CD4-positive, alpha-beta T cell treated with Interleukin-4 for 1 hour (primary cell): ENCODE measurements at regions not wholly inside any gene's neighbourhood (a gene's known extent, or its start where the extent isn't known, plus 50 kb on each side); places are given as distances from the start of the nearest gene placed in this dataset.
"Not testable (repeated sequence)": the region's sequence is repeated elsewhere in the genome, so short reads cannot be mapped to it uniquely, and the experiment has no call there.

Experiments
- DNase-seq, 2 donors: peaks; one replicate each; pipeline ENCODE4 v3.0.0-alpha.2; 2020 to 2022

DNA sequence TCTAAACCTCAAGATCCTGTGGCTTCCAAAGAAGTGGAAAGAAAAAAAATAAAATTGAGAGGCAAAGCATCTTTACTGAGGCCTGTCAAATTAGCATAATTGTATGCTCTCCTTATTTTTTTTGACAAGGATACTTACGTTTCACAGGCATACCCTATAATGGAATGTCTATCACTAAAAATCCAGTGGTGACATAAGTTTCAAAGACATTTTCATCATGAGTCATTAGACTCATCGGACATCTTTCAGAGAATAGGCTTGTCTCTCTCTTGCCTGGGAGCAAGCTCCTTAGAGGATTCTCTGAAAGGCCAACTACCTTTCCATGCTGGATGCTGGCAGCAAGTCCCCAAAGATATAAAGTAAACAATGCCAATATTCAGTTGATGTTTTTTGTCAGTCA lies 380.7 kb upstream of the STEAP1 start:
- DNase-seq: no peak

DNA sequence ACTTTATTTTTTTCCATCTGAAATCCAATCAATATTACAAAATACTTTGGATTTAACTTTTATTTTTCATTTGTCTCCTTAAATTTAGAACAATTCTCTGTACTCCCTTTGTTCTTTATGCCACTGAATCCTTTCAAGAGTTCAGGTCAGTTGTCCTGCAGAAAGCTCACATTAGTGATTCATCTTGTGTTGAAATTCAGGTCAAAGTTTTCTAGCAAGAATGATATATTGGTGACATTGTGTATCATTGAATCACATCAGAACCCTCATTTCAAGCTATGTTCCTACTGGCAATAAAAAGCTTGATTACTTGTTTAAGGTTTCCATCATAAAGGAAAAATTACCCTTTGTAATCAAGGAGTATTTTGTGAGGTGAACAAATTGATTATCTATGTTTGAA lies 378.8 kb upstream of the STEAP1 start:
- DNase-seq: no peak

DNA sequence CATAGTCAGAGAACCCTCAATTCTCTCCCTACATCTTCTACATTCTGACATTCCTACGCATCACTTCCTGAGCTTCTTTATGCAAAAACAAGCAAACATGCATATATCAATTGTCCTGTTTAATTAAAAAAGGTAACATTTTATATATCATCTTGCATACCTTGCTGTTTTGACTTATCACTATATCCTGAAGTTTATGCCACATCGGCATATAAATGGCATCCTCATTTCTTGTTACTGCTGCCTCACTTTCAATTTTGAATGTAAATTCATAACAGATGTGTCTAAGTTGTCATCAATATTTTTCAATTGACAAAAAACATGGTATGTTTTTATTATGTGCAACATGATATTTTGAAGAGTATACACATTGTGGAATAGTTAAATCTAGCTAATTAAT lies 377.3 kb upstream of the STEAP1 start:
- DNase-seq: no peak

DNA sequence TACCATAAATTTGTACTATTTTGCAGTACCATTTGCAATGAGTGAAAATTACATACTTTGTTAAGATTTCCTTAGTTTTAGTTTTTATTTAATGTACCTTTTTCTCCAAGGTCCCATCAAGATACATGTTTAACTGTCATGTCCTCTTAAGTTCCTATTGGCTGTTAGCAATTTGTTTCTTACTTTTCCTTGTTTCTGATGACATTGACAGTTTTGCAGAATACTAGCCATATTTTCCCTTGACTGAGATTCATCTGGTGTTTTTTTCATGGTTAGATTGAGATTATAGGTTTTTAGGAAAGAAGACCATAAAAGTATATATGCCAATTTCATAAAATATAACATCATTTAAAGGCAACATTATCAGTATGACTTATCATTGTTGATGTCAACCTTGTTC lies 376.8 kb upstream of the STEAP1 start:
- no peak for DNase-seq

DNA sequence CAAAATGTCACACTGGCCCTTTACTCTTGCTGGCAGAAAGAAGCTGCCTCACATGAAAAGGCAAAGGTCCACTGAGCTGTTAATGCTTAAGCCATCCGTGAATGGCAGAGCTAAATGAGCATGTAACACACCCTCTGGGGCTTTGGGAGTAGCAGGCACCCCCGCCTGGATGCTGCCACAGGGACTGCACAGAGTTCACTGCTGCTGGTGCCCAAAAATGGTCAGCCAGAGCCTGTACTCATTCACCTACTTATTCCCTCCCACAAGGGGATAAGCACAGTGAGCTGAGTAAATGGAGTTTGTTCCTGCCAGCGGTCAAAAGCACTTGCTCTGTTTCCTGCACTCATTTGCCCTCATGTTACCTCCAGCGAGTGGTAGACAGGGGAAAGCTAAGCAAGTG lies 374.0 kb upstream of the STEAP1 start:
- DNase-seq: no peak

DNA sequence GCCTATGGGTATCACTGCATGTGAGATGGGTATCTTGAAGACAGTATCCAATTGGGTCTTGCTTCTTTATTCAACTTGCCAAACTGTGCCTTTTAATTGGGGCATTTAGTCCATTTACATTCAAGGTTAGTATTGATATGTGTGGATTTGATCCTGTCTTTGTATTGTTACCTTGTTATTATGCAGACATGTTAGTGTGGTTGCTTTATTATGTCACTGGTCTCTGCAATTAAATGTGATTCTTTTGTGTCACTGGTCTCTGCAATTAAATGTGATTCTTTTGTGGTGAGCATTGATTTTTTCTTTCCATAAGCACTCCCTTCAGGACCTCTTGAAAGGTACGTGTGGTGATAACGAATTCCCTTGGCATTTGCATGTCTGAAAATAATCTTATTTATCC lies 357.8 kb upstream of the STEAP1 start:
- DNase-seq: no peak

DNA sequence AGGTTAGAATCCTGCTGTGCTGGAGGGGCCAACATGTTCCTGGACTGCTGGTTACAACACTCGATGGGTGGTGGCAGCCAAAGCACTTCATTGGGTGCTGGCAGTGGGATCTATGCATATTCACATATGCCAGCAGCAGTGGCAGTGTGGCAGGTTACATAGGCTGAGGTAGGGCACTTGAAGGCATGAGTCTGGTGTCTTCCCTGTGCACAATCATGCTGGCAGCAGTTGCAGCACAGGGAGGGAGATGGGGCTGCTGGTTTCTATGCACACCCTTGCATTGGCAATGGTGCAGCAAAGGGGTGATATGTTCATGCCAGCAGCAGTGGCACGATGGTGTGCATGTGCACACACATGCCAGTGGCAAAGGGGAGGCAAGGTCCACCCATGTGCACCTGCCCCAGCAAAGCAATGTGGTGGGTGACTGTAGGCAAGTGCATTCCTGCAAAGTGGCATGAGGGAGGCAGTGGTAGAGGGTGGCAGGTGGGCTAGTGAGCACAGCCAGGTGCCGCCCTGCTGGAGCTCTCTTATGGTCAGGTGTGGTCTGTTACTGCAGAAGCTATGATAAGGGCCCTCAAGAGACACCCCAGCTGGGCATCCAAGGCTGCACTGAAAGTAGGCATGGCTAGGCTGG lies 356.2 kb upstream of the STEAP1 start:
- no peak for DNase-seq

DNA sequence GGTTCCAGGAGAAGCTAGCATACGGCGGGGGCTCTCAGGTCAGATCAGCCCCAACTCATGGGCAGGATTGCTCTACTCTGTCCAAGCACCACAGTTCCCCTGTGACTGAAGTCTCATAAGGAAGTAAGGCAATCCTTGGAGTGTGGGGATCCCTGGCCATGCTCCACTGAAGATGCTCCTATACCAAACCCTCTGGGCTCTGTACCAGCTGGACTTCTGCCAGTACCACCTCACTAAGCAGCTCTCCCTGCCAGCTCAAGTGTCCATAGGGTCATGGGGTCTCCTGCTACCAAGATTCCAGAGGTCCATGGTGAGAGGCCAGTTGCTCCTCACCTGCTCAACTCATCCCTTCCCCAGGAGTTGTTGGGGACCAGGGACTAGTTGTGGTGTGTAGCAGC lies 355.7 kb upstream of the STEAP1 start:
- no peak for DNase-seq

DNA sequence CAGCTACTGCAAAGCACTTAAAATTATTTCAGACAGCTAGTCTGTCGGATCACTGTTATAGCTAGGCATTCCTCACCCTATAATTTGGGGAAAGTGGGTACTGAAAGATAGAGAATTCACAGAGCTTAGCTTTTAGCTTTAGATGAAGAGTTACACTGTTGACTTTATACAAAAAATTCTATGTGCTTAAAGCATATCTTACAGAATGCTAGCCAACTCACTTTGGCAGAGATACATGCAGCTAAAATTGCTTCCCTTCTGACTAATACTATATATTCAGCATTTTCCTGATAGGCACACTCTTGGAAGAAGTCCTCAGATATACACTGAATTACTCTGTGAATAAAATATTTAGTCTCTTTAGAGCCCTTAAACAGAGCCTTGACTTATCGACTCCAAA lies 353.5 kb upstream of the STEAP1 start:
- no peak for DNase-seq

DNA sequence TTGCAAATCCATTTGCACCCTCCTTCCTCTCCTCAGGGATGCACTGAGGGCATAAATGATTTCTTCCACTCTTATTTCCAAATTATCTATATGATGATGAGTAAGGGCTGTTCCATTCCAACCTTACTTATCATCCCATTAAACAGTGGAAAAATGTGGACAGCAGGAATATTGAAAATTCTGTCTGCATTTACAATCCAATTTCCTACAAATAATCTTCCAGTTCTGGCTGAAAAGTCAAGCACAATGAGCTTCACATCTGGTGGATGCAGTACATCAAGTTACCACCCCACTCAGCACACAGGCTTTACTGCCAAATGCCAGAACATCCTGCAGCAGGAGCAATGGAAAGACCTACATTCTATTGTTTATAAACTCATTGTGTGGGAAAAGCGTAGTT lies 345.0 kb upstream of the STEAP1 start:
- no peak for DNase-seq

DNA sequence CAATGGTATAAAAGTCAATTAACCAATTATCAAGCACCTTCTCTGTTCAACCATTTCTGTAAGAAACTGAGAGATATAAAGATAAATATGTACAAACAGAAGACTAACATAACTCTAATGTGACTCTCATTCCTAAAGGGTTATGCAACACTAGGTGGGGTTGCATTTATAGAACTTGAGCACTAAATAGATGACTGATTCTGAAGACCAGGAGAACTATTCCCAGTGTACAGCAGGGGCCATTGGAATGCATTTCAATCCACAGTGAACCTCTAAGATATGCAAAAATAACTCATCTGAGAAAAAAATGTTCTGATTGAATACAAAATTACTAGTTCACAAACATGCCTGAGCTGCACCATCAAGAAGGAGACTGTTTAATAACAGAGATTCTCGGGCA lies 341.2 kb upstream of the STEAP1 start:
- no peak for DNase-seq

DNA sequence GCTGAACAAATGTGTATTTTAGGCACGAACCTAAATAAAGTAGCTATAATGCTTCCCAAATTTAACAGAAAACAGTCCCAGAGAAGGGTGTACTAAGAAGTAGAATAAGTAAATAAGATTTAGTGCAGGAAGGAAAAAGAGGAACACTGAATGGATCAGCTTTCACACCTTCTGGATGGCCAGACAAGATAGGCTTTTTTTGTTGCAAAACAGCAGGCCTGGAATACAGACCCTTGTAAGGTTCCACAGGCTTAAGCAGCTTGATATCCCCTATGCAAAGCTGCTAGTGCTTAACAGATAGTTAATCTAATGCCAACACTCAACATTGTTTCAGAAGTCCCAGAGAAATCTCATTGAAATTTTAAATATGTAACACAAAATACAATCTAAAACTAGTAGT lies 328.1 kb upstream of the STEAP1 start:
- DNase-seq: no peak

DNA sequence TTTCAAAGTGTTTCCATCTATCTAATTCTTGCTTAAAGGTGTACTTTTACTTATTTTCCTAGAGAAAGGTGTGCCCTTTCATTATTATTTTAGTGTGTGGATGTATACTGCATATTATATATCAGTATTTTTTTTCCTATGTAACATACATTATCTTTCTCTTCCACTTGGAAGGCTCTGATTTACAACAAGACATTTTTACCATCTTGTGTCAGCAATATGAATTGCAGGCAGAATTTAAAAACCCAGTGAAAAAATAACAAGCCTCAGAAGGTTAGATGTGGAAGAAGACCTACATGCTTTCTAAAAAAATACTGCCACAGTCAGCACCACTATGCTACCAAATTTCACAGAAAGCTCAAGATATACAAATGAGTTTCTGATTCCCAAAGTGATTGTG lies 327.7 kb upstream of the STEAP1 start:
- DNase-seq: no peak

DNA sequence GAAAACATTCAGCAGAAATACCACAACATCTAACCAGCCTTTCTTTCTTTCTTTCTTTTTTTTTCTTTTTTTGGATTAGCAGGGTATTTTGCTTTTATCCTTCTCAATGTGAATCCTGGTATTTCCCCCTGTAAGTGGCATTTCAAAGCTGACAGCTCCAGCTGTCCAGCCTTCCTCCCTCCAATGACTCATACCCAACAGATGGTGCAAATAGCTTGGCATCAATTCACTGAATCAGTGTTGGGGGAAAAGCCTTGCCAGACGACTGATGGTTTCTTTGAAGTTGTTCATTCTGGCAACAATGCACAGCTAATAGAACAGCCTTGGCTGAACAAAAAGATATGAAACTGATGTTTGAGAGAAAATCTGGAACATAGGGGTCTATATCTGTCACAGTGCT lies 316.8 kb upstream of the STEAP1 start:
- DNase-seq: no peak

DNA sequence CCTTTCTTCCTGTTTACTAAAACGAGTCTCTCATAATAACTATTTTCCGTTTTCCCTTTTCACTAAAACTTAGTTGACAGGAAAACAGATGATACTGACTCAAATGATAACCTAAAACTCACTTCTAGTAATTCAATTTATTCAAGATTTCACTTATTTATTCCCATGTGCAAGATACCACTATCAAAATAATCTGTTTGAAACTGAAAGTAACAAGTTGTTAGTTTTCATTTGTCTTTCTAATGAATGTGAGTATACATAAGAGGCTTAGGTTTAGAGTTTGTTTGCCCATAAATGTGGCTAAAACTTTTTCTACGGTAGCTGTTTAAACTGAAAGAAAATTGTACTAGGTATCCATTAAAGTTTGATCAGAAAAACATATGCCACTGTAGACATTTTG lies 314.9 kb upstream of the STEAP1 start:
- no peak for DNase-seq

DNA sequence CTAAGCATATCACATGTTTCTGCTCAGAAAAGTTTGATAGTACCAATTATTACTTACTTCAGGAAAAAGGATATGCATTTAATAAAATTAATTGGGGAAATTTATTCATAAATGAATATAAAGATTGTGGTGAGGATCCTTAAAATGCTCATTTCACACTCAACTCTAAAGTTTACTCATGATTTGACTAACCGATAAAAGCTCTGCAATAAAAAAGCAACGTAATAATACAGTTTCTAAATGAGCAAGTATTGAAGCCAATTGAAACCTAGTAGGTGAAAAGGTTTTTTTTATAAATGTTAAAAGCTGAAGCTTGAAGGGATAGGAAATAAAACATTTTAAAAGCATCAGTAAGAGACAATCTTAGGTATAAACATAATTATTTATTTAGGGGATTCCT lies 308.3 kb upstream of the STEAP1 start:
- no peak for DNase-seq

DNA sequence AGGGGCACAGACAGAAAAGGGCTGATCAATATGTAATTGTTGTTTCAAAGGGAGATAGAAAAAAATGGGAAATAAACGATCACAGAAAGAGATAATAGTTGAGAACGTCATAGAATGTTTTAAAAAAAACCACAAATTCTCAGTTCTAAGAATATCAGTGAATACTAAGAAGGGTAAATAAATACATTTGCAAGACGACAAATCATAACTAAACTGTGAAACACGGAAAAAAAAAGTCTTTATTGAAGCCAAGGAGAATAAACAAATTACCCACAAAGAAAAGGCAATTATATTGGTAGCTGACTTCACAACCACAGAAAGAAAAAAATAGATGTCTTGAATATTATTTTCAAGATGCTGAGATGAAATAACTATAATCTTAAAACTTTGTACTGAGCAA lies 305.2 kb upstream of the STEAP1 start:
- DNase-seq: no peak

DNA sequence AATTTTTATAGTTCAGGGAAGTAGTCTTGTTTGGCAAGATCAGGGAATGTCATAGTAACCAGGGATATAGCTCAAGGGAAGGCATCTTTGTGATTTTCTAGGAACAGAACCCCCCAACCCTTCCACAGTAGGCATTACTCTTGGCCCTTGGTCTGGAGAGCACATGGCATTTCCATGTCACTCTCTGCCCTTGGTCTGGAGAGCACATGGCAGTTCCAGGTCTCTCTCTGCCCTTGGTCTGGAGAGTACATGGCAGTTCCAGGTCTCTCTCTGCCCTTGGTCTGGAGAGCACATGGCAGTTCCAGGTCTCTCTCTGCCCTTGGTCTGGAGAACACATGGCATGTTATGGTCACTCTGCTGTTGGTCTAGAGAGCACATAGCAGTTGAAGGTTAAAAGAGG lies 297.2 kb upstream of the STEAP1 start:
- DNase-seq: not testable (repeated sequence)

DNA sequence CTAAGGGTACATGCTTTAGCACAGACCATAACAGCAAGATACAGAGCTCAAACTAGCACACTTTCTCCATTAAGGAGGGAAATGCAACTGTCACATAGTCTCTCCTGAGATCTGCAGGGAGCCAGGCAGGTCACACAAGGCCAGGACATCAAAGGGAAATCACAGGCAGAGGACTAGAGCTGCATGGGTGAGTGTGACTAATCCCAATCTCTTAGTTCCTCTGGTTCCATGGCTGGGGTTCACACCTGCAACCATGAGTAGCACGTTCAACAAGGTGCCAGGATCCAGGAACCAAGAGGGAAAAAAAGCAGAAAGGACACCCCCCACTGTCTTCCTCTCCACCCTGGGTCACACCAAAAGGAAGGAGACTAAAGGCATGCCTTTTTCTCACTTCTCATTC lies 296.5 kb upstream of the STEAP1 start:
- DNase-seq: no peak

DNA sequence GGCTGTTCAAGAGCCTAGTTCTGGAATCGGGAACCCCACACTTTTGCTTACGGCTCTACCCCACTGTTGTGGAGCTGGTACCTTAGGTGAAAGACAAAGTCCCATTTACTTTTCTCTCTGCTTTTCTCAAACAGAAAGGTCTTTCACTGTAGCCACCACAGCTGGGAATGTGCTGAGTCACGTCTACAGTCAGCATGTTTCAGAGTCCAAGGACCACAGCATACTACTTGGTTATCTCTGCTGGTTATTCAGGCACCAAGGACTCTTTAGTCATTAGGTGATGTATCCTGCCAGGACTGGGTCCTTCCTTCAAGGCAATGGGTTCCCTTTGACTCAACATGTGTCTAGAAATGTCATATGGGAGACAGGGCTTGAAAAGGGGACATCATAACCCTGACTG lies 266.8 kb upstream of the STEAP1 start:
- no peak for DNase-seq

DNA sequence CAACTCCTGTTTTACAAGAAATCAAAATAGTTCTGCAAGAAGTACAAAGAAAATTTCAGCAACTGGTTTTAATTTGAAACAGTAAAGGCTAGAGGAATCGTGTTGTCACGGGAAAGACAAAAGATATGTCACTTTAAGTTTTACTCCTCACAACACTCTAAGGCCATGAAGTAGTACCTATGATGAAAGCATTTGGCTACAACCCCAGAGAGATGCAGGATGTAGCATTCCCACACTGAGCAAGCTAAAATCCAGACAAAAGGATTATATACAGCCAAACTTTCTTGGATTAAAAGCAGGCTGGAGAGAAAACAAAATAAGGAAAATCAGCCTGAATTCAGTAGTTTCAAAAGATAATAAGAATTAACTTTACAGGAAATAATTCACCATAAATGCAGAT lies 245.5 kb upstream of the STEAP1 start:
- no peak for DNase-seq

DNA sequence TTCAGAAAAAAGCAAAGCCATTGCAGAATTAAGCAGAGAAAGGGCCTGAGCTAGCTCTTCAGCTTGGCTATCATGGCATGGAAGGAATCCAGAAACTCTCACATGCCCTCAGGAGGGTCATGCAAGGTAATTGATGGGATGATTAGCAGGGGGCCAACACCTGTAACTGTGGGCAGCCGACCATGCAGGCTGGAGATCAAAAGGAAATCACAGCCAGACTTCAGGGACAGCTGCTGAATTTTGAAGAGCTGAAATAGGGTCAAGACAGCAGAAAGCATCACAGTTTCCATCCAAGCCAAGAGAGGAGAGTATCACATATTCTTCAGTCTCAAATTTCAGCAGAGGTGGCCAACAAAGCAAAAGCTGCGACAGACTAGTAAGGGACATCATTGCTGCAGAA lies 239.6 kb upstream of the STEAP1 start:
- no peak for DNase-seq

DNA sequence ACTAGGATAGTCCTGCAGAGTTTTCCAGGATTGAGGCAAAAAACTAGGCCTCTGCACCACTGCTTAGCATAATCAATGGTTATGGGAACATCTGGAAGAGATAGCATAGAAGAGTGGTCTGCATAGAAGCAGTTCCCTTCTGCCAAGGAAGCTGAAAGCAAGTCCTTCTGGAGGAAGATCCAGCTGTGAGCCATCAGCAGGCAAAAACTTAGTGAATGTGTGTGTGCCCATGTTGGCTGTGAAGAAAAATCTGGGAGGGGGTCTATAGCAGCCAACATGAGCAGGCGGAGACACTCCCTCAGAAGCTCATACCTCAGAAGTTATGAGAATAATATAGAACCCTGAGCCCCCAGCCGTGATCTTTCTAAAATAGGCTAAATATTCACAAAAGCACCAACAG lies 228.1 kb upstream of the STEAP1 start:
- DNase-seq: no peak

DNA sequence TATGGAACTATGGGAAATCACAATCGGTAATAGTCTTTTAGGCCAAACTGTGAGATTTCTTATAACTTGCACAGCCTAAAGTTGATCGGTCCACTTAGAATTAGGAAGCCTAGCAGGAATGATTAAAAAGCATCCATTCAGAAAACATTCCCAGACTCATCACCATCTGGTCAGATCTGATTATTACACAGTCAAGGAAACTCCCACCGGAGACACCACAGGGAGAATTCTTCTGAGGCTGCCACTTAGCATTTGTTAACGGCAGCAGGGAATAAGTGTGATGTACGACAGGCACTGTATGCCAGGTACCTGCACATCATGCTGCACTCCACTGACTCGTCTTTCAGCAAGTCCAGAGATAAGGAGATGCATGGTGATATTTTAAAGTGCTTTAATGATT lies 227.6 kb upstream of the STEAP1 start:
- no peak for DNase-seq

DNA sequence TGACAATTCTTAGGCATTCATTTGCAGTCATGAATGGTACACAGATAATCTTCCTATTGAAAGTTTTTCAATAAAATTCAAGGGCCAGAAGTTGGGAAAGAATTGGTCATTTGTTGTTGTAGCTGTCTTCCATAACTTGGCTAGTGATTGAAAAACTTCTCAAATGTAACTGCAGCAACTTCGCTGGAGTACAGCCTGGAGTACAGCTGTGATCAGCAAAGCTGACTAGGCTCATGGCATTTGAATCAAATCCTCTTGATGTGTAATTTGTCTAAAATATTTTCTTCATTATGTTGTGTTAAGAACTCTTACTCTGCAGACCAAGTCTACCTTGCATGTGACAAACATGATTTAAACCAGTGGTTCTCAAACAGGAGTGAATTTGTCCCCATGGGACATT lies 226.5 kb upstream of the STEAP1 start:
- DNase-seq: no peak

DNA sequence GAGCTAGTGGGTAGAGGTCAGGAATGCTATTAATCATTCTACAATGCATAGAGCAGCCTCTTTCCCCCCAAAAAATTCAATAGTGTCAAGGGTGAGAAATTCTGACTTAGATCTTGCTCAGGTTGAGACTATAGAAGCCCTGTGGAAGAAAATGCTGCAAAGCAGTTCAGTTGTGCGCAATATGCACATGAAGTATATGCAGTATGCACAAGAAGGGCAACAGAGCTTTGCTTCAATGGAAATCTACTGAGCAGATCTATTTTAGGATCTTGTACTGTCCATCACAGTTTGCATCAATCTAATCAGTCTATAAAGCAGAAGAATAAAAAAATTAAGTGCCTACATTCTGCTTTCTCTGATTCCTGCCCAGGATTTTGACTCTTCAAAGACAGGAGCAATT lies 225.8 kb upstream of the STEAP1 start:
- no peak for DNase-seq
